Fibroblast of villous mesenchyme (primary cell): ENCODE measurements at regions not wholly inside any gene's neighbourhood (a gene's known extent, or its start where the extent isn't known, plus 50 kb on each side); places are given as distances from the start of the nearest gene placed in this dataset.

ENCODE experiments used
- DNase-seq: peaks from one replicate; pipeline ENCODE4 v3.0.0-alpha.2; 2010; ENCODE audit warnings: low read depth
- H3K4me3 ChIP-seq: 2 replicates; pipeline ENCODE4 v1.5.1; 2011; ENCODE audit warnings: low read depth, mild to moderate bottlenecking, low read length
- TF ChIP-seq, protein P1 (sequence below): IDR thresholded peaks from 2 replicates; pipeline ENCODE4 v1.5.1; 2012; ENCODE audit warnings: low read depth, mild to moderate bottlenecking, low read length; ENCODE audit not compliant: insufficient read depth

- DNase-seq = no peak
- H3K4me3 ChIP-seq = no peak overlapping the region
- TF ChIP-seq, protein P1, sequence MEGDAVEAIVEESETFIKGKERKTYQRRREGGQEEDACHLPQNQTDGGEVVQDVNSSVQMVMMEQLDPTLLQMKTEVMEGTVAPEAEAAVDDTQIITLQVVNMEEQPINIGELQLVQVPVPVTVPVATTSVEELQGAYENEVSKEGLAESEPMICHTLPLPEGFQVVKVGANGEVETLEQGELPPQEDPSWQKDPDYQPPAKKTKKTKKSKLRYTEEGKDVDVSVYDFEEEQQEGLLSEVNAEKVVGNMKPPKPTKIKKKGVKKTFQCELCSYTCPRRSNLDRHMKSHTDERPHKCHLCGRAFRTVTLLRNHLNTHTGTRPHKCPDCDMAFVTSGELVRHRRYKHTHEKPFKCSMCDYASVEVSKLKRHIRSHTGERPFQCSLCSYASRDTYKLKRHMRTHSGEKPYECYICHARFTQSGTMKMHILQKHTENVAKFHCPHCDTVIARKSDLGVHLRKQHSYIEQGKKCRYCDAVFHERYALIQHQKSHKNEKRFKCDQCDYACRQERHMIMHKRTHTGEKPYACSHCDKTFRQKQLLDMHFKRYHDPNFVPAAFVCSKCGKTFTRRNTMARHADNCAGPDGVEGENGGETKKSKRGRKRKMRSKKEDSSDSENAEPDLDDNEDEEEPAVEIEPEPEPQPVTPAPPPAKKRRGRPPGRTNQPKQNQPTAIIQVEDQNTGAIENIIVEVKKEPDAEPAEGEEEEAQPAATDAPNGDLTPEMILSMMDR = no peak
These were observed 388.6 kb downstream of the PABPC4L start for GRCh38 chr4:133812954-133813353.

GRCh38 chr4:133812236-133812635 is 389.4 kb downstream of the PABPC4L start:
- TF ChIP-seq, protein P1 = no peak
- DNase-seq = no peak
- no peak overlapping the region for H3K4me3 ChIP-seq

DNA sequence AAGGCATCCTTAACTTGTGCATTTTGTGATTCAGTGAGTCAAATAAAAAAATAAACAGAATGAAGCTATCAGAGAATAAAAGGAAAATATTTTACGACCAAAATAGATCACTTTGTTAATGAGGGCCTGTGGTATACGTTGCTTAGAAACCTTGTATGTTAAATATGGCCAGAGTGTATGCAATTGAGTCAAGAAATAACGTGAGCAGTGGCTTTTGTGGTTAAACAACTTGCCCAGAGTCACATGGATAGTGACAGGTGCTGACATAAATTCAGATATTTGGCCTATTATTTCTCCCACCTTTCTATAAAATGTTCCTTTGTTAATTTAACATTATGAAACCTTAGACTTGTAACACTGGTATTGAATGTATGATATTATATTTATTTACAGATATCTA is 393.4 kb downstream of the PABPC4L start:
- no peak overlapping the region for H3K4me3 ChIP-seq
- TF ChIP-seq, protein P1 = no peak
- DNase-seq = peak; percentile 9

GRCh38 chr4:133803341-133803740 is 398.2 kb downstream of the PABPC4L start:
- TF ChIP-seq, protein P1 = no peak
- no peak overlapping the region for H3K4me3 ChIP-seq
- DNase-seq = no peak

GRCh38 chr4:133802359-133803140 is 399.0 kb downstream of the PABPC4L start:
- TF ChIP-seq, protein P1 = no peak
- peak; percentile 33 for DNase-seq
- H3K4me3 ChIP-seq = no peak overlapping the region

DNA sequence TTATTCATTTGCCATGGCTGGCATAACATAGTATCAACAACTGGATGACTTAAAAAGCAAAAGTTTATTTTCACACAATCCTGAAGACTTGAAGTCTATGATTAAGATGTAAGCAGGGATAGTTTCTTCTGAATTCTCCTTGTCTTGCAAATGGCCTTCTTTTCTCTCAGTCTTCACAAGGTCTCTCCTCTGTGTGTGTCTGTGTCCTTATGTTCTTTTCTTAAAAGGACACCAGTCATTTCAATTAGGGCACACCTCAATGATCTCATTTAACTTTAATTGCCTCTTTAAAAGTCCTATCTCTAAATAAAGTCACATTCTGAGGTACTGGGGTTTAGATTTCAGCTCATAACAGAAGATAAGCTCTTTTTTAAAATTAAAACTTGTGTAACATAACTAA is 399.7 kb downstream of the PABPC4L start:
- no peak overlapping the region for H3K4me3 ChIP-seq
- TF ChIP-seq, protein P1 = no peak

GRCh38 chr4:133800966-133801365 is 400.6 kb downstream of the PABPC4L start:
- TF ChIP-seq, protein P1 = no peak
- H3K4me3 ChIP-seq = no peak overlapping the region
- DNase-seq = no peak

More for the DNA sequence above, 399.7 kb downstream of the PABPC4L start:
- peak; percentile 6 for DNase-seq
